IMR-90 (cell line): ENCODE measurements at regions not wholly inside any gene's neighbourhood (a gene's known extent, or its start where the extent isn't known, plus 50 kb on each side); places are given as distances from the start of the nearest gene placed in this dataset.

Source experiments
- ATAC-seq: fragments of 200-7000 bp; cut with Tn5 transposase; 2 replicates; pipeline ENCODE4 v1.9.1; 2020; ENCODE audit warnings: low read depth, mild to moderate bottlenecking, moderate library complexity
- BruUV-seq: library from RNA; stranded (reverse); fragments of 400-500 nt; replicated peaks from 2 replicates; lab custom pipeline; 2021; lab: Mats Ljungman, UMichigan
- CTCF ChIA-PET: fragments of 300-600 bp; formaldehyde crosslinking; extraction: SDS; loops from one replicate; lab custom pipeline; 2021; ENCODE audit warnings: antibody characterized with exemption; lab: Yijun Ruan, JAX
- POLR2A ChIA-PET: fragments of 300-600 bp; sonication (Branson Sonifier 250); formaldehyde crosslinking; loops from one replicate; lab custom pipeline; 2022; ENCODE audit warnings: antibody characterized with exemption; ENCODE audit not compliant: unreplicated experiment; lab: Charles Lee
- DNase-seq: peaks from one replicate; pipeline ENCODE4 v3.0.0; 2013
- H2AFZ ChIP-seq: replicated peaks from 2 replicates; pipeline ENCODE3; 2013; ENCODE audit warnings: low read length, mild to moderate bottlenecking; ENCODE audit not compliant: poor library complexity
- H2AK5ac ChIP-seq: 2 replicates; pipeline ENCODE4 v1.6.1; 2013; ENCODE audit warnings: low read depth, low read length, inconsistent platforms
- H2AK9ac ChIP-seq: replicated peaks from 2 replicates; pipeline ENCODE3; 2013; ENCODE audit warnings: mild to moderate bottlenecking, low read depth, low read length, moderate library complexity; ENCODE audit not compliant: poor library complexity
- H2BK120ac ChIP-seq: 2 replicates; pipeline ENCODE4 v1.6.1; 2013; ENCODE audit warnings: low read depth, low read length, inconsistent platforms
- H2BK15ac ChIP-seq: 3 replicates; pipeline ENCODE4 v1.6.1; 2013; ENCODE audit warnings: low read depth, low read length, inconsistent platforms
- H2BK20ac ChIP-seq: 2 replicates; pipeline ENCODE4 v1.6.1; 2013; ENCODE audit warnings: low read depth, mild to moderate bottlenecking, inconsistent platforms, low read length, moderate library complexity
- H2BK5ac ChIP-seq: 2 replicates; pipeline ENCODE4 v1.6.1; 2013; ENCODE audit warnings: mild to moderate bottlenecking, low read depth, low read length, inconsistent platforms; ENCODE audit not compliant: poor library complexity, severe bottlenecking
- H3K14ac ChIP-seq: replicated peaks from 2 replicates; pipeline ENCODE4 v1.6.1; 2013; ENCODE audit warnings: low read depth, low read length, inconsistent platforms
- H3K18ac ChIP-seq: 2 replicates; pipeline ENCODE4 v1.6.1; 2013; ENCODE audit warnings: low read depth, low read length, control low read depth
- H3K23ac ChIP-seq: 2 replicates; pipeline ENCODE4 v1.6.1; 2013; ENCODE audit warnings: low read depth, low read length, inconsistent platforms
- H3K27ac ChIP-seq: 2 replicates; pipeline ENCODE4 v1.5.1; 2013; ENCODE audit warnings: mild to moderate bottlenecking, control low read depth, low read length; ENCODE audit not compliant: insufficient read depth
- H3K27me3 ChIP-seq: 2 replicates; pipeline ENCODE4 v1.6.1; 2013; ENCODE audit warnings: low read length; ENCODE audit not compliant: control insufficient read depth, insufficient read depth
- H3K36me3 ChIP-seq: 2 replicates; pipeline ENCODE4 v1.6.1; 2013; ENCODE audit warnings: low read length, mixed read lengths; ENCODE audit not compliant: control insufficient read depth, insufficient read depth
- H3K4ac ChIP-seq: 2 replicates; pipeline ENCODE4 v1.6.1; 2013; ENCODE audit warnings: low read depth, low read length, inconsistent platforms
- H3K4me1 ChIP-seq: 2 replicates; pipeline ENCODE4 v1.6.1; 2013; ENCODE audit warnings: low read length, mixed read lengths; ENCODE audit not compliant: control insufficient read depth, insufficient read depth
- H3K4me2 ChIP-seq: 2 replicates; pipeline ENCODE4 v1.6.1; 2013; ENCODE audit warnings: low read depth, mild to moderate bottlenecking, control low read depth, low read length, moderate library complexity
- H3K4me3 ChIP-seq: 2 replicates; pipeline ENCODE4 v1.5.1; 2013; ENCODE audit warnings: low read depth, mild to moderate bottlenecking, control low read depth, low read length, moderate library complexity; ENCODE audit not compliant: insufficient read depth
- H3K56ac ChIP-seq: 2 replicates; pipeline ENCODE4 v1.6.1; 2013; ENCODE audit warnings: low read length, inconsistent platforms; ENCODE audit not compliant: insufficient read depth; ENCODE audit errors: extremely low read depth
- H3K79me1 ChIP-seq, 2 experiments: 2 replicates each; pipeline ENCODE4 v1.6.1; 2013; ENCODE audit warnings: low read length in 2 of 2, inconsistent platforms in 1 of 2, low read depth in 1 of 2
- H3K9ac ChIP-seq: 2 replicates; pipeline ENCODE4 v1.6.1; 2013; ENCODE audit warnings: low read depth, low read length, control low read depth
- H3K9me1 ChIP-seq: 2 replicates; pipeline ENCODE4 v1.6.1; 2013; ENCODE audit warnings: low read length, inconsistent platforms; ENCODE audit not compliant: insufficient read depth
- H3K9me3 ChIP-seq: 2 replicates; pipeline ENCODE4 v1.6.1; 2013; ENCODE audit warnings: low read length; ENCODE audit not compliant: control insufficient read depth, insufficient read depth
- H4K20me1 ChIP-seq: 2 replicates; pipeline ENCODE4 v1.6.1; 2013; ENCODE audit warnings: low read length, inconsistent platforms; ENCODE audit not compliant: insufficient read depth
- H4K5ac ChIP-seq: 2 replicates; pipeline ENCODE4 v1.6.1; 2013; ENCODE audit warnings: mild to moderate bottlenecking, low read depth, low read length, control low read depth
- H4K8ac ChIP-seq, 2 experiments: 2 replicates each; pipeline ENCODE4 v1.6.1; 2013; ENCODE audit warnings: low read depth in 2 of 2, low read length in 2 of 2, control low read depth in 1 of 2, inconsistent platforms in 1 of 2
- H4K91ac ChIP-seq: 2 replicates; pipeline ENCODE4 v1.6.1; 2013; ENCODE audit warnings: low read depth, low read length, inconsistent platforms; ENCODE audit not compliant: insufficient read depth
- BHLHE40 ChIP-seq: fragments of 150-350 bp; IDR thresholded peaks from 2 replicates; pipeline ENCODE4 v1.6.1; 2016; ENCODE audit warnings: mild to moderate bottlenecking, low read depth, low read length
- CEBPB ChIP-seq: IDR thresholded peaks from 2 replicates; pipeline ENCODE4 v1.6.1; 2012; ENCODE audit warnings: low read depth, low read length, improper control_type of control experiment
- CHD1 ChIP-seq: IDR thresholded peaks from 2 replicates; pipeline ENCODE4 v1.6.1; 2012; ENCODE audit warnings: low read depth, low read length, improper control_type of control experiment
- FOS ChIP-seq: fragments of 150-350 bp; IDR thresholded peaks from 2 replicates; pipeline ENCODE4 v1.6.1; 2016; ENCODE audit warnings: low read depth, low read length
- MAFK ChIP-seq: IDR thresholded peaks from 2 replicates; pipeline ENCODE4 v1.6.1; 2012; ENCODE audit warnings: low read depth, low read length, improper control_type of control experiment
- MAZ ChIP-seq: IDR thresholded peaks from 2 replicates; pipeline ENCODE4 v1.6.1; 2012; ENCODE audit warnings: low read depth, mild to moderate bottlenecking, low read length, improper control_type of control experiment, moderate library complexity, borderline replicate concordance
- MXI1 ChIP-seq: IDR thresholded peaks from 2 replicates; pipeline ENCODE4 v1.6.1; 2012; ENCODE audit warnings: low read depth, mild to moderate bottlenecking, low read length, moderate library complexity, borderline replicate concordance
- NFE2L2 ChIP-seq: fragments of 150-350 bp; IDR thresholded peaks from 2 replicates; pipeline ENCODE4 v1.6.1; 2016; ENCODE audit warnings: low read depth, mild to moderate bottlenecking, low read length
- POLR2A ChIP-seq: IDR thresholded peaks from 2 replicates; pipeline ENCODE4 v1.6.1; 2012; ENCODE audit warnings: mild to moderate bottlenecking, low read depth, low read length
- RAD21 ChIP-seq: IDR thresholded peaks from 2 replicates; pipeline ENCODE4 v1.6.1; 2012; ENCODE audit warnings: low read length, improper control_type of control experiment
- RCOR1 ChIP-seq: IDR thresholded peaks from 2 replicates; pipeline ENCODE4 v1.6.1; 2012; ENCODE audit warnings: mild to moderate bottlenecking, low read length, improper control_type of control experiment; ENCODE audit not compliant: insufficient replicate concordance
- RFX5 ChIP-seq: IDR thresholded peaks from 2 replicates; pipeline ENCODE4 v1.8.0; 2012; ENCODE audit warnings: low read depth, mild to moderate bottlenecking, low read length, moderate library complexity
- SMC3 ChIP-seq: fragments of 150-350 bp; IDR thresholded peaks from 2 replicates; pipeline ENCODE4 v1.6.1; 2016; ENCODE audit warnings: low read depth, mild to moderate bottlenecking, antibody characterized with exemption, low read length, moderate library complexity
- WGBS, 2 experiments: methylation state at CpG; one replicate each; pipeline versions ENCODE4 v1.1.5 to v1.1.7; 2013; ENCODE audit warnings: missing lambda C conversion rate in 2 of 2; ENCODE audit not compliant: insufficient read length in 1 of 2; ENCODE audit errors: extremely low coverage in 2 of 2; 5-methylcytosine and 5-hydroxymethylcytosine counted together
- dilution Hi-C: fragments of 300-500 bp; cut with HindIII; formaldehyde crosslinking; loops from one replicate; pipeline ENCODE4 v1.14.3; 2018; ENCODE audit warnings: low sequenced_read_pairs; ENCODE audit not compliant: unreplicated experiment
- in situ Hi-C: fragments of 300-500 bp; cut with MboI; formaldehyde crosslinking; loops from 3 replicates; pipeline ENCODE4 v1.14.3; 2019; ENCODE audit warnings: low sequenced_read_pairs, inconsistent platforms, mixed read lengths
- intact Hi-C: fragments of 100-400 bp; cut with micrococcal nuclease; formaldehyde crosslinking; loops from 2 replicates; pipeline ENCODE4 v1.10.0; 2022
- TF ChIP-seq, protein P1 (sequence below): fragments of 150-350 bp; IDR thresholded peaks from 2 replicates; pipeline ENCODE4 v1.6.1; 2017; ENCODE audit warnings: mild to moderate bottlenecking, antibody characterized with exemption, low read length, low read depth
- TF ChIP-seq, protein P2 (sequence below): fragments of 150-350 bp; IDR thresholded peaks from 2 replicates; pipeline ENCODE4 v1.6.1; 2016; ENCODE audit warnings: low read depth, mild to moderate bottlenecking, low read length, moderate library complexity, borderline replicate concordance
- TF ChIP-seq, protein P3 (sequence below): conservative IDR thresholded peaks from 2 replicates; pipeline ENCODE4 v1.5.1; 2012; ENCODE audit warnings: mild to moderate bottlenecking, low read depth, low read length, improper control_type of control experiment

DNA sequence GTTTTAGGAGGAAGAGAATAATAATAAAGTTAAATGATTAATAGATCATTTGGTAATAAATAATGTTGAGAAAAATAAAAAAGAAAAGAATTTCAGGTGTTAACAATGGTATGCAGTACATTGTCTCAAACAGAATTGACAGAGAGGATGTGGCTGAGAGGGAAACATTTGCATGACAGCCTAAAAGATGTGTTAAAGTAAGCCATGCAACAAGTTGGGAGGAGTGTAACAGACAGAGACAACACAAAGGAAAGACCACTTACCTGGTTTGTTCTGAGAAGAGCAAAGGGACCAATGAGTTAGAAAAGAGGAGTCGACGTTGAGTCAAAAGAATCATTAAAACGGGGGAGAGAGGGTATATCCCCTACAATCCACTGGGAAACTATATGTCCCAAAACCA is 814.0 kb downstream of the KCNT2 start:
- H4K5ac ChIP-seq, result no peak overlapping the region
- H2AK9ac ChIP-seq, result no peak overlapping the region
- BruUV-seq, result no TSS peak
- H3K36me3 ChIP-seq, result no peaks in the 10 kb centered on the region
- H3K9me3 ChIP-seq, result no peaks in the 10 kb centered on the region
- no peaks in the 10 kb centered on the region for H3K9me1 ChIP-seq
- H3K14ac ChIP-seq, result no peak overlapping the region
- dilution Hi-C loops, result no loop called here
- H3K4me1 ChIP-seq, result no peaks in the 10 kb centered on the region
- H2AK5ac ChIP-seq, result no peak overlapping the region
- H4K91ac ChIP-seq, result no peak overlapping the region
- ATAC-seq (no peak), DNase-seq (no peak)
- no peak overlapping the region for H2AFZ ChIP-seq
- no peak overlapping the region for H3K4ac ChIP-seq
- H3K23ac ChIP-seq, result no peak overlapping the region
- H4K8ac ChIP-seq, result no peak overlapping the region
- intact Hi-C loops, result no loop called here
- H3K27me3 ChIP-seq, result no peaks in the 10 kb centered on the region
- H3K56ac ChIP-seq, result no peak overlapping the region
- ChIA-PET POLR2A (no interaction called here), CTCF (no interaction called here)
- no peak overlapping the region for H3K4me2 ChIP-seq
- no peak overlapping the region for H3K4me3 ChIP-seq
- H3K27ac ChIP-seq, result no peak overlapping the region
- no peak overlapping the region for H2BK20ac ChIP-seq
- no CpG with 5 or more reads among the region's 3 CpGs for WGBS, 2 experiments
- in situ Hi-C loops, result no loop called here
- H2BK120ac ChIP-seq, result no peak overlapping the region
- H3K9ac ChIP-seq, result no peak overlapping the region
- H3K18ac ChIP-seq, result no peak overlapping the region
- no peaks in the 10 kb centered on the region for H3K79me1 ChIP-seq
- H4K20me1 ChIP-seq, result no peaks in the 10 kb centered on the region
- H2BK5ac ChIP-seq, result no peak overlapping the region
- no peak overlapping the region for H2BK15ac ChIP-seq
- TF ChIP-seq, protein P1, sequence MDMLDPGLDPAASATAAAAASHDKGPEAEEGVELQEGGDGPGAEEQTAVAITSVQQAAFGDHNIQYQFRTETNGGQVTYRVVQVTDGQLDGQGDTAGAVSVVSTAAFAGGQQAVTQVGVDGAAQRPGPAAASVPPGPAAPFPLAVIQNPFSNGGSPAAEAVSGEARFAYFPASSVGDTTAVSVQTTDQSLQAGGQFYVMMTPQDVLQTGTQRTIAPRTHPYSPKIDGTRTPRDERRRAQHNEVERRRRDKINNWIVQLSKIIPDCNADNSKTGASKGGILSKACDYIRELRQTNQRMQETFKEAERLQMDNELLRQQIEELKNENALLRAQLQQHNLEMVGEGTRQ, result no peak
- TF ChIP-seq CHD1 (no peak), MAZ (no peak), BHLHE40 (no peak), RFX5 (no peak), RCOR1 (no peak), CEBPB (no peak), FOS (no peak), NFE2L2 (no peak), POLR2A (no peak), MAFK (no peak), RAD21 (no peak), SMC3 (no peak), MXI1 (no peak)
- TF ChIP-seq, protein P2, sequence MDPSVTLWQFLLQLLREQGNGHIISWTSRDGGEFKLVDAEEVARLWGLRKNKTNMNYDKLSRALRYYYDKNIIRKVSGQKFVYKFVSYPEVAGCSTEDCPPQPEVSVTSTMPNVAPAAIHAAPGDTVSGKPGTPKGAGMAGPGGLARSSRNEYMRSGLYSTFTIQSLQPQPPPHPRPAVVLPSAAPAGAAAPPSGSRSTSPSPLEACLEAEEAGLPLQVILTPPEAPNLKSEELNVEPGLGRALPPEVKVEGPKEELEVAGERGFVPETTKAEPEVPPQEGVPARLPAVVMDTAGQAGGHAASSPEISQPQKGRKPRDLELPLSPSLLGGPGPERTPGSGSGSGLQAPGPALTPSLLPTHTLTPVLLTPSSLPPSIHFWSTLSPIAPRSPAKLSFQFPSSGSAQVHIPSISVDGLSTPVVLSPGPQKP, result no peak
- TF ChIP-seq, protein P3, sequence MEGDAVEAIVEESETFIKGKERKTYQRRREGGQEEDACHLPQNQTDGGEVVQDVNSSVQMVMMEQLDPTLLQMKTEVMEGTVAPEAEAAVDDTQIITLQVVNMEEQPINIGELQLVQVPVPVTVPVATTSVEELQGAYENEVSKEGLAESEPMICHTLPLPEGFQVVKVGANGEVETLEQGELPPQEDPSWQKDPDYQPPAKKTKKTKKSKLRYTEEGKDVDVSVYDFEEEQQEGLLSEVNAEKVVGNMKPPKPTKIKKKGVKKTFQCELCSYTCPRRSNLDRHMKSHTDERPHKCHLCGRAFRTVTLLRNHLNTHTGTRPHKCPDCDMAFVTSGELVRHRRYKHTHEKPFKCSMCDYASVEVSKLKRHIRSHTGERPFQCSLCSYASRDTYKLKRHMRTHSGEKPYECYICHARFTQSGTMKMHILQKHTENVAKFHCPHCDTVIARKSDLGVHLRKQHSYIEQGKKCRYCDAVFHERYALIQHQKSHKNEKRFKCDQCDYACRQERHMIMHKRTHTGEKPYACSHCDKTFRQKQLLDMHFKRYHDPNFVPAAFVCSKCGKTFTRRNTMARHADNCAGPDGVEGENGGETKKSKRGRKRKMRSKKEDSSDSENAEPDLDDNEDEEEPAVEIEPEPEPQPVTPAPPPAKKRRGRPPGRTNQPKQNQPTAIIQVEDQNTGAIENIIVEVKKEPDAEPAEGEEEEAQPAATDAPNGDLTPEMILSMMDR, result no peak
